SK-N-SH treated with all-trans-retinoic acid at 6 μM for 48 hours (cell line): ENCODE measurements at regions not wholly inside any gene's neighbourhood (a gene's known extent, or its start where the extent isn't known, plus 50 kb on each side); places are given as distances from the start of the nearest gene placed in this dataset.

ENCODE experiments used
- ISL1 ChIP-seq: fragments of 250-450 bp; sonication (Bioruptor Pico); IDR thresholded peaks from 2 replicates; pipeline ENCODE4 v2.1.2; 2022; ENCODE audit warnings: mild to moderate bottlenecking, moderate library complexity
- TCF4 ChIP-seq: fragments of 250-450 bp; sonication (Bioruptor Pico); IDR thresholded peaks from 2 replicates; pipeline ENCODE4 v1.8.0; 2021; ENCODE audit warnings: mild to moderate bottlenecking, moderate library complexity, borderline replicate concordance
- ZFP3 ChIP-seq: fragments of 250-450 bp; sonication (Bioruptor Pico); IDR thresholded peaks from 2 replicates; pipeline ENCODE4 v1.5.0; 2020; ENCODE audit warnings: mild to moderate bottlenecking, moderate library complexity
- ZNF565 ChIP-seq: fragments of 450-650 bp; formaldehyde crosslinking; conservative IDR thresholded peaks from 2 replicates; pipeline ENCODE4 v1.5.0; 2020; ENCODE audit warnings: low read depth, mild to moderate bottlenecking, moderate library complexity
- ZNF8 ChIP-seq: fragments of 450-650 bp; formaldehyde crosslinking; IDR thresholded peaks from 2 replicates; pipeline ENCODE4 v1.5.0; 2020; ENCODE audit warnings: mild to moderate bottlenecking, moderate library complexity
- TF ChIP-seq, protein P1 (sequence below): fragments of 250-450 bp; sonication (Bioruptor Pico); IDR thresholded peaks from 2 replicates; pipeline ENCODE4 v1.5.1; 2021; ENCODE audit warnings: mild to moderate bottlenecking, moderate library complexity

DNA sequence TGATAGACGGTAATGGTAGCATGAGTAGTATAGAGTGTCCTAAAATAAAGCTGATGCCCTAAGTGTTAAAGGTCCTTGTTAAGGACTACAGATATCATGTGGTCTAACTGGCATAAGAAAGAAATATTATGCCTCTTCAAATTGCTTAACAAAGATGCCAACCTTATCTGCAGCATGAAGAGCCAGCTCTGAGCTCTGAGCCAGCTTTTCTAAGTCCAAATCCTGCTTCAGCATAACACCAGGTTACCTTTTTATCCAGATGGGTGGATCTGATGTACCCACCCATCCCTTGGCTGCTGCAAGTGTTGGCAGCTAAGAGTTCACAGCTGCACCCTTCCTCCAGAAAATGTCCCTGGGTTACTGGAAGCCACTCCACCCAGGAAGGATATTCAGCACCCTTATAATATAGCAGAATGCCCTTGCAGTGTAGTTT, 83.8 kb downstream of the TENT5A start:
- no peak for TF ChIP-seq TCF4 (CRISPR knock-in tag)
- no peak for TF ChIP-seq ZFP3 (CRISPR knock-in tag)
- TF ChIP-seq ZNF565 = no peak
- no peak for TF ChIP-seq ZNF8 (CRISPR knock-in tag)
- TF ChIP-seq ISL1 (CRISPR knock-in tag) = no peak
- TF ChIP-seq, protein P1, sequence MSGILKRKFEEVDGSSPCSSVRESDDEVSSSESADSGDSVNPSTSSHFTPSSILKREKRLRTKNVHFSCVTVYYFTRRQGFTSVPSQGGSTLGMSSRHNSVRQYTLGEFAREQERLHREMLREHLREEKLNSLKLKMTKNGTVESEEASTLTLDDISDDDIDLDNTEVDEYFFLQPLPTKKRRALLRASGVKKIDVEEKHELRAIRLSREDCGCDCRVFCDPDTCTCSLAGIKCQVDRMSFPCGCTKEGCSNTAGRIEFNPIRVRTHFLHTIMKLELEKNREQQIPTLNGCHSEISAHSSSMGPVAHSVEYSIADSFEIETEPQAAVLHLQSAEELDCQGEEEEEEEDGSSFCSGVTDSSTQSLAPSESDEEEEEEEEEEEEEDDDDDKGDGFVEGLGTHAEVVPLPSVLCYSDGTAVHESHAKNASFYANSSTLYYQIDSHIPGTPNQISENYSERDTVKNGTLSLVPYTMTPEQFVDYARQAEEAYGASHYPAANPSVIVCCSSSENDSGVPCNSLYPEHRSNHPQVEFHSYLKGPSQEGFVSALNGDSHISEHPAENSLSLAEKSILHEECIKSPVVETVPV (CRISPR knock-in tag) = no peak
